ENCODE measurements at regions not wholly inside any gene's neighbourhood (a gene's known extent, or its start where the extent isn't known, plus 50 kb on each side); places are given as distances from the start of the nearest gene placed in this dataset.
"Not testable (repeated sequence)": the region's sequence is repeated elsewhere in the genome, so short reads cannot be mapped to it uniquely, and the experiment has no call there.

GRCh38 chr5:177857642-177858200 lies 75.0 kb upstream of the FAM153A start:
- not testable (repeated sequence) for DNase-seq

- DNase-seq: not testable (repeated sequence)
Measured at GRCh38 chr5:177856474-177856873, 73.8 kb upstream of the FAM153A start.

GRCh38 chr5:177847914-177848313 lies 65.2 kb upstream of the FAM153A start:
- DNase-seq: not testable (repeated sequence)

GRCh38 chr5:177846598-177846997 lies 63.9 kb upstream of the FAM153A start:
- DNase-seq: not testable (repeated sequence)

GRCh38 chr5:177845906-177846305 lies 63.2 kb upstream of the FAM153A start:
- not testable (repeated sequence) for DNase-seq

GRCh38 chr5:177836191-177836590 lies 53.5 kb upstream of the FAM153A start:
- not testable (repeated sequence) for DNase-seq

Measured in activated CD4-positive, alpha-beta T cell treated with anti-CD3 and anti-CD28 coated beads for 48 hours (primary cell).